H9 (cell line): ENCODE measurements at regions not wholly inside any gene's neighbourhood (a gene's known extent, or its start where the extent isn't known, plus 50 kb on each side); places are given as distances from the start of the nearest gene placed in this dataset.

Source experiments
- DNase-seq: peaks from one replicate; pipeline ENCODE4 v3.0.0-alpha.2; 2017
- H2AFZ ChIP-seq: one replicate; pipeline ENCODE4 v1.6.1; 2013; ENCODE audit warnings: mild to moderate bottlenecking, low read length, control low read depth, moderate library complexity
- H2AK5ac ChIP-seq: 2 replicates; pipeline ENCODE4 v1.6.1; 2013; ENCODE audit warnings: low read length, control low read depth, mixed read lengths; ENCODE audit not compliant: insufficient read length
- H2BK120ac ChIP-seq: one replicate; pipeline ENCODE4 v1.6.1; 2013; ENCODE audit warnings: low read depth, mild to moderate bottlenecking, low read length, control low read depth, inconsistent platforms; ENCODE audit not compliant: poor library complexity, severe bottlenecking
- H2BK12ac ChIP-seq: 2 replicates; pipeline ENCODE4 v1.6.1; 2013; ENCODE audit warnings: low read length, control low read depth, mixed read lengths, low read depth; ENCODE audit not compliant: insufficient read length
- H2BK15ac ChIP-seq: 2 replicates; pipeline ENCODE4 v1.6.1; 2013; ENCODE audit warnings: low read depth, low read length, control low read depth
- H2BK20ac ChIP-seq: one replicate; pipeline ENCODE4 v1.6.1; 2013; ENCODE audit warnings: low read depth, mild to moderate bottlenecking, low read length, control low read depth, inconsistent platforms; ENCODE audit not compliant: poor library complexity, severe bottlenecking
- H2BK5ac ChIP-seq: 2 replicates; pipeline ENCODE4 v1.6.1; 2013; ENCODE audit warnings: low read length, control low read depth, mixed read lengths; ENCODE audit not compliant: insufficient read length
- H3K14ac ChIP-seq: 2 replicates; pipeline ENCODE4 v1.6.1; 2013; ENCODE audit warnings: low read length, control low read depth; ENCODE audit not compliant: insufficient read depth
- H3K18ac ChIP-seq: 2 replicates; pipeline ENCODE4 v1.6.1; 2013; ENCODE audit warnings: low read depth, mild to moderate bottlenecking, mixed read lengths, low read length, control low read depth; ENCODE audit not compliant: insufficient read length
- H3K23ac ChIP-seq: 2 replicates; pipeline ENCODE4 v1.6.1; 2013; ENCODE audit warnings: low read length, control low read depth, mixed read lengths, low read depth; ENCODE audit not compliant: insufficient read length
- H3K23me2 ChIP-seq: 2 replicates; pipeline ENCODE4 v1.6.1; 2013; ENCODE audit warnings: low read depth, mild to moderate bottlenecking, mixed read lengths, low read length, control low read depth; ENCODE audit not compliant: insufficient read length, poor library complexity, severe bottlenecking
- H3K27ac ChIP-seq: 2 replicates; pipeline ENCODE4 v1.5.1; 2013; ENCODE audit warnings: low read length, control low read depth, mixed read lengths, low read depth; ENCODE audit not compliant: insufficient read length
- H3K27me3 ChIP-seq: 2 replicates; pipeline ENCODE4 v1.6.1; 2013; ENCODE audit warnings: low read length, control low read depth, inconsistent platforms; ENCODE audit not compliant: insufficient read depth
- H3K4ac ChIP-seq: 2 replicates; pipeline ENCODE4 v1.6.1; 2013; ENCODE audit warnings: low read depth, mild to moderate bottlenecking, control low read depth, inconsistent platforms, low read length, moderate library complexity
- H3K4me1 ChIP-seq: 2 replicates; pipeline ENCODE4 v1.6.1; 2013; ENCODE audit warnings: low read length, control low read depth, inconsistent platforms; ENCODE audit not compliant: insufficient read depth
- H3K4me2 ChIP-seq: 2 replicates; pipeline ENCODE4 v1.6.1; 2013; ENCODE audit warnings: low read length, control low read depth, mixed read lengths; ENCODE audit not compliant: insufficient read length, insufficient read depth
- H3K56ac ChIP-seq: 2 replicates; pipeline ENCODE4 v1.6.1; 2013; ENCODE audit warnings: low read depth, mild to moderate bottlenecking, mixed read lengths, low read length, control low read depth; ENCODE audit not compliant: insufficient read length
- H3K79me1 ChIP-seq: 2 replicates; pipeline ENCODE4 v1.6.1; 2013; ENCODE audit warnings: low read depth, mild to moderate bottlenecking, moderate library complexity, low read length, control low read depth, inconsistent platforms; ENCODE audit not compliant: insufficient read depth, poor library complexity, severe bottlenecking
- H3K79me2 ChIP-seq: 2 replicates; pipeline ENCODE4 v1.6.1; 2013; ENCODE audit warnings: low read length, control low read depth, inconsistent platforms; ENCODE audit not compliant: insufficient read depth
- H3K9ac ChIP-seq: 2 replicates; pipeline ENCODE4 v1.6.1; 2013; ENCODE audit warnings: low read length, control low read depth, mixed read lengths; ENCODE audit not compliant: insufficient read length; ENCODE audit errors: extremely low read depth
- H3K9me3 ChIP-seq: one replicate; pipeline ENCODE4 v1.6.1; 2013; ENCODE audit warnings: low read depth, low read length, inconsistent platforms; ENCODE audit not compliant: control insufficient read depth
- H3T11ph ChIP-seq: one replicate; pipeline ENCODE4 v1.6.1; 2013; ENCODE audit warnings: mild to moderate bottlenecking, low read length, control low read depth, inconsistent platforms
- H4K20me1 ChIP-seq: one replicate; pipeline ENCODE4 v1.6.1; 2013; ENCODE audit not compliant: control insufficient read depth, insufficient read length, insufficient read depth
- H4K5ac ChIP-seq: 2 replicates; pipeline ENCODE4 v1.6.1; 2013; ENCODE audit warnings: low read depth, mild to moderate bottlenecking, mixed read lengths, low read length, control low read depth; ENCODE audit not compliant: insufficient read length
- H4K8ac ChIP-seq: replicated peaks from 2 replicates; pipeline ENCODE4 v1.6.1; 2013; ENCODE audit warnings: low read length, control low read depth, mixed read lengths, low read depth; ENCODE audit not compliant: insufficient read length
- H4K91ac ChIP-seq: 2 replicates; pipeline ENCODE4 v1.6.1; 2013; ENCODE audit warnings: low read depth, mild to moderate bottlenecking, moderate library complexity, mixed read lengths, low read length, control low read depth; ENCODE audit not compliant: insufficient read length
- H3K27ac Mint-ChIP-seq, 3 experiments: 2 replicates in 2 of 3; 3 replicates in 1 of 3; pipeline ENCODE4 v1.8.0; 2020 to 2021; ENCODE audit warnings: mixed read lengths in 3 of 3, mild to moderate bottlenecking in 1 of 3, moderate library complexity in 1 of 3
- H3K27me3 Mint-ChIP-seq: 2 replicates; pipeline ENCODE4 v1.8.0; 2021; ENCODE audit warnings: low read depth, mild to moderate bottlenecking, moderate library complexity, mixed read lengths
- H3K36me3 Mint-ChIP-seq, 3 experiments: 2 replicates in 2 of 3; 3 replicates in 1 of 3; pipeline ENCODE4 v1.8.0; 2020 to 2021; ENCODE audit warnings: low read depth in 3 of 3, mixed read lengths in 3 of 3; ENCODE audit not compliant: insufficient read depth in 1 of 3
- H3K4me1 Mint-ChIP-seq, 2 experiments: 2 replicates each; pipeline ENCODE4 v1.8.0; 2020; ENCODE audit warnings: mixed read lengths in 2 of 2
- H3K4me3 Mint-ChIP-seq, 2 experiments: 2 replicates in 1 of 2; 3 replicates in 1 of 2; pipeline ENCODE4 v1.8.0; 2020 to 2021; ENCODE audit warnings: mild to moderate bottlenecking in 2 of 2, mixed read lengths in 2 of 2, moderate library complexity in 1 of 2
- H3K9me3 Mint-ChIP-seq, 2 experiments: 2 replicates in 1 of 2; 3 replicates in 1 of 2; pipeline ENCODE4 v1.8.0; 2020; ENCODE audit warnings: mild to moderate bottlenecking in 2 of 2, mixed read lengths in 2 of 2, moderate library complexity in 1 of 2
- CTCF ChIP-seq: fragments of 200-600 bp; sonication (generic); conservative IDR thresholded peaks from 3 replicates; pipeline ENCODE4 v1.8.0; 2021; ENCODE audit warnings: antibody characterized with exemption, mild to moderate bottlenecking
- WGBS: extraction: QIAGEN DNeasy Blood & Tissue Kit; methylation state at CpG from one replicate; pipeline ENCODE4 v1.1.7; 2013; ENCODE audit warnings: missing lambda C conversion rate, low lambda C conversion rate, mixed read lengths; ENCODE audit not compliant: insufficient read length; ENCODE audit errors: extremely low coverage; 5-methylcytosine and 5-hydroxymethylcytosine counted together

GRCh38 chr11:10629411-10630002 is 61.0 kb upstream of the LYVE1 start:
- Histone ChIP-seq H3K9ac (no peak overlapping the region), H3K9me3 (no peaks in the 10 kb centered on the region), H3K56ac (no peak overlapping the region), H3K27ac (no peak overlapping the region), H3K14ac (no peak overlapping the region), H3K23me2 (no peaks in the 10 kb centered on the region), H2BK120ac (no peak overlapping the region), H2BK12ac (no peak overlapping the region), H2AK5ac (no peak overlapping the region), H3K18ac (no peak overlapping the region), H3K79me1 (no peaks in the 10 kb centered on the region), H3T11ph (no peak overlapping the region), H3K27me3 (no peaks in the 10 kb centered on the region), H3K4ac (no peak overlapping the region), H4K20me1 (no peaks in the 10 kb centered on the region), H3K4me2 (no peak overlapping the region), H2BK5ac (no peak overlapping the region), H4K8ac (no peak overlapping the region), H4K91ac (no peak overlapping the region), H3K23ac (no peak overlapping the region), H2BK20ac (no peak overlapping the region), H2AFZ (no peak overlapping the region), H3K4me1 (no peaks in the 10 kb centered on the region; the same call in 1 of the 2 replicates), H3K79me2 (no peaks in the 10 kb centered on the region), H2BK15ac (no peak overlapping the region), H4K5ac (no peak overlapping the region)
- H3K27ac Mint-ChIP-seq, result no peak overlapping the region
- WGBS, result no CpG with 5 or more reads among the region's 13 CpGs
- no peaks in the 10 kb centered on the region for H3K36me3 Mint-ChIP-seq
- no peak for DNase-seq
- H3K4me3 Mint-ChIP-seq, result no peak overlapping the region
- no peaks in the 10 kb centered on the region; the same call in 1 of the 2 replicates for H3K27me3 Mint-ChIP-seq
- H3K4me1 Mint-ChIP-seq, result peaks cover 3 to 7% of the 10 kb centered on the region in 2 experiments; a peak in 3 of 4 replicates
- no peak for TF ChIP-seq CTCF
- H3K9me3 Mint-ChIP-seq, result no peaks in the 10 kb centered on the region
